GM12892 (cell line): ENCODE measurements at regions not wholly inside any gene's neighbourhood (a gene's known extent, or its start where the extent isn't known, plus 50 kb on each side); places are given as distances from the start of the nearest gene placed in this dataset.

Experiments used
- DNase-seq: peaks from one replicate; pipeline ENCODE4 v3.0.0; 2011; ENCODE audit not compliant: insufficient read length
- FAIRE-seq: peaks from 2 replicates; lab custom pipeline; 2011; peaks lifted over from hg19 to GRCh38; lab: Jason Lieb, UNC
- POLR2A ChIP-seq: IDR thresholded peaks from 2 replicates; pipeline ENCODE4 v1.6.1; 2011; ENCODE audit warnings: low read depth, low read length, control low read depth
- POLR2AphosphoS5 ChIP-seq: IDR thresholded peaks from 2 replicates; pipeline ENCODE4 v1.6.1; 2011; ENCODE audit warnings: low read depth, low read length, control low read depth
- TAF1 ChIP-seq: IDR thresholded peaks from 2 replicates; pipeline ENCODE4 v1.6.1; 2011; ENCODE audit warnings: low read depth, mild to moderate bottlenecking, control low read depth, low read length, borderline replicate concordance

GRCh38 chr12:92027701-92028440 lies 117.8 kb downstream of the BTG1 start:
- no peak for FAIRE-seq
- DNase-seq: no peak
- TF ChIP-seq TAF1: no peak

- no peak for FAIRE-seq
- TF ChIP-seq POLR2AphosphoS5: no peak
- TF ChIP-seq TAF1: no peak
- TF ChIP-seq POLR2A: no peak
Observed at GRCh38 chr12:92027243-92027642, 118.4 kb downstream of the BTG1 start.

GRCh38 chr12:92025462-92026207 lies 120.0 kb downstream of the BTG1 start:
- no peak for TF ChIP-seq TAF1
- no peak for TF ChIP-seq POLR2AphosphoS5
- no peak for TF ChIP-seq POLR2A
- FAIRE-seq: no peak
- DNase-seq: no peak

More at GRCh38 chr12:92027243-92027642, 118.4 kb downstream of the BTG1 start:
- DNase-seq: no peak

GRCh38 chr12:92022093-92022492 lies 123.6 kb downstream of the BTG1 start:
- FAIRE-seq: no peak
- TF ChIP-seq TAF1 (no peak), POLR2AphosphoS5 (no peak), POLR2A (no peak)

GRCh38 chr12:92021666-92022035 lies 124.0 kb downstream of the BTG1 start:
- FAIRE-seq: no peak

More at GRCh38 chr12:92022093-92022492, 123.6 kb downstream of the BTG1 start:
- no peak for DNase-seq

GRCh38 chr12:92020983-92021665 lies 124.5 kb downstream of the BTG1 start:
- FAIRE-seq: no peak
- TF ChIP-seq POLR2AphosphoS5: no peak
- no peak for TF ChIP-seq POLR2A
- no peak for TF ChIP-seq TAF1
- no peak for DNase-seq

More at GRCh38 chr12:92021666-92022035, 124.0 kb downstream of the BTG1 start:
- TF ChIP-seq TAF1 (no peak), POLR2AphosphoS5 (no peak), POLR2A (no peak)
- DNase-seq: no peak

- FAIRE-seq: no peak
- TF ChIP-seq TAF1: no peak
- TF ChIP-seq POLR2A: no peak
- no peak for TF ChIP-seq POLR2AphosphoS5
- no peak for DNase-seq
Observed at GRCh38 chr12:92019491-92020277, 126.0 kb downstream of the BTG1 start.

- FAIRE-seq (no peak), DNase-seq (no peak)
- no peak for TF ChIP-seq POLR2AphosphoS5
- TF ChIP-seq TAF1: no peak
- no peak for TF ChIP-seq POLR2A
Observed at GRCh38 chr12:92012691-92013090, 133.0 kb downstream of the BTG1 start.

- no peak for DNase-seq
- no peak for FAIRE-seq
Observed at GRCh38 chr12:92010853-92011701, 134.6 kb downstream of the BTG1 start.

GRCh38 chr12:92010368-92010767 lies 135.3 kb downstream of the BTG1 start:
- TF ChIP-seq POLR2A (no peak), TAF1 (no peak), POLR2AphosphoS5 (no peak)
- DNase-seq (no peak), FAIRE-seq (peak; percentile 66)

More at GRCh38 chr12:92010853-92011701, 134.6 kb downstream of the BTG1 start:
- TF ChIP-seq POLR2A: no peak
- TF ChIP-seq POLR2AphosphoS5: no peak
- no peak for TF ChIP-seq TAF1
